ENCODE measurements at regions not wholly inside any gene's neighbourhood (a gene's known extent, or its start where the extent isn't known, plus 50 kb on each side); places are given as distances from the start of the nearest gene placed in this dataset.

GRCh38 chr1:238833919-238834318, 552.4 kb upstream of the CHRM3 start:
- H4K91ac ChIP-seq (ENCODE audit: insufficient read length, low read depth, low read length) = no peak overlapping the region
- H4K20me1 ChIP-seq (ENCODE audit: control insufficient read depth, insufficient read depth, insufficient read length) = no peaks in the 10 kb centered on the region
- no peak overlapping the region for H3K27ac Mint-ChIP-seq
- H2BK12ac ChIP-seq (ENCODE audit: insufficient read length, low read depth, low read length) = no peak overlapping the region
- H3K23me2 ChIP-seq (ENCODE audit: insufficient read length, low read depth, low read length, poor library complexity, severe bottlenecking) = no peaks in the 10 kb centered on the region
- peaks cover 11% of the 10 kb centered on the region for H3K27me3 Mint-ChIP-seq (ENCODE audit: low read depth)
- no peak overlapping the region for H2BK20ac ChIP-seq (ENCODE audit: low read depth, low read length, poor library complexity, severe bottlenecking)
- H3K4ac ChIP-seq (ENCODE audit: low read depth, low read length) = no peak overlapping the region
- no peak overlapping the region for H3K4me2 ChIP-seq (ENCODE audit: insufficient read depth, insufficient read length, low read length)
- H3K4me1 ChIP-seq (ENCODE audit: insufficient read depth, low read length) = no peaks in the 10 kb centered on the region
- H3K18ac ChIP-seq (ENCODE audit: insufficient read length, low read depth, low read length) = no peak overlapping the region
- H3K36me3 Mint-ChIP-seq (ENCODE audit: insufficient read depth in 1 of 3, low read depth in 3 of 3) = peaks cover 17 to 45% (median 35%) of the 10 kb centered on the region in 3 experiments
- H3K79me1 ChIP-seq (ENCODE audit: insufficient read depth, low read depth, low read length, poor library complexity, severe bottlenecking) = no peaks in the 10 kb centered on the region
- H3K27me3 ChIP-seq (ENCODE audit: insufficient read depth, low read length) = no peaks in the 10 kb centered on the region
- H3K9me3 ChIP-seq (ENCODE audit: control insufficient read depth, low read depth, low read length) = peaks cover 18% of the 10 kb centered on the region
- H4K5ac ChIP-seq (ENCODE audit: insufficient read length, low read depth, low read length) = no peak overlapping the region
- H3K23ac ChIP-seq (ENCODE audit: insufficient read length, low read depth, low read length) = no peak overlapping the region
- H2BK5ac ChIP-seq (ENCODE audit: insufficient read length, low read length) = no peak overlapping the region
- no peak for DNase-seq
- no peak overlapping the region for H3T11ph ChIP-seq (ENCODE audit: low read length)
- H3K9ac ChIP-seq (ENCODE audit: extremely low read depth, insufficient read length, low read length) = no peak overlapping the region
- no peaks in the 10 kb centered on the region for H3K79me2 ChIP-seq (ENCODE audit: insufficient read depth, low read length)
- no peak overlapping the region for H3K14ac ChIP-seq (ENCODE audit: insufficient read depth, low read length)
- no peak overlapping the region for H3K56ac ChIP-seq (ENCODE audit: insufficient read length, low read depth, low read length)
- no peaks in the 10 kb centered on the region; a peak in 1 of 4 replicates for H3K4me1 Mint-ChIP-seq
- no peak overlapping the region for H2BK15ac ChIP-seq (ENCODE audit: low read depth, low read length)
- H3K4me3 Mint-ChIP-seq = no peak overlapping the region
- H2BK120ac ChIP-seq (ENCODE audit: low read depth, low read length, poor library complexity, severe bottlenecking) = no peak overlapping the region
- peaks cover 38 to 45% of the 10 kb centered on the region in 2 experiments for H3K9me3 Mint-ChIP-seq
- no peak overlapping the region for H2AK5ac ChIP-seq (ENCODE audit: insufficient read length, low read length)
- TF ChIP-seq CTCF (conservative IDR thresholded peaks at IDR 0.05) = no peak
- no peak overlapping the region for H3K27ac ChIP-seq (ENCODE audit: insufficient read length, low read depth, low read length)
- H2AFZ ChIP-seq (ENCODE audit: low read length) = no peak overlapping the region
- no peak overlapping the region for H4K8ac ChIP-seq (replicated peaks; ENCODE audit: insufficient read length, low read depth, low read length)
